Retinal pigment epithelial cell (primary cell): ENCODE measurements at regions not wholly inside any gene's neighbourhood (a gene's known extent, or its start where the extent isn't known, plus 50 kb on each side); places are given as distances from the start of the nearest gene placed in this dataset.

ENCODE experiments used
- DNase-seq: peaks from one replicate; pipeline ENCODE4 v3.0.0-alpha.2; 2010; ENCODE audit warnings: low read depth
- H3K4me3 ChIP-seq: 2 replicates; pipeline ENCODE4 v1.5.1; 2011; ENCODE audit warnings: mild to moderate bottlenecking, low read length, control low read depth, moderate library complexity
- TF ChIP-seq, protein P1 (sequence below): conservative IDR thresholded peaks from 2 replicates; pipeline ENCODE4 v1.5.1; 2011; ENCODE audit warnings: low read depth, low read length, control low read depth, inconsistent platforms

DNA sequence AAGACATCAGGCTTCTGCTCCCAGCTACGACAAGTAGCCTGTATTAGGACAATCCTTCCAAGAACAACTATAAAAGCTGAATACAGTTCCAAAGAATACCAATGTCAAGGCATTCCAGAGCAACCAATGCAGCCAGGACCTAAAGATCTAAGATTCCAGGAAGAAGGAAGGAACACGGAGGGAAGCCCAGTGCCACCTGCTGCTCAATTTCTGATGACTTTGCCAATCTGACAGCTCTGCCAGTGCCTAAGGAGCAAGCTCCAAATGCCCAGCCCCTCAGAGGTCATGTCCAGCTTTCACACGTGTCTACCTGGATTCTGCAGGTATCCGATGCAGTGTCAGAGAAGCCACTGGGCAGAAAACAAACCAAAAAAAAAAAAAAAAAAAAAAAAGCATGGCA is 164.4 kb downstream of the IRS2 start:
- TF ChIP-seq, protein P1, sequence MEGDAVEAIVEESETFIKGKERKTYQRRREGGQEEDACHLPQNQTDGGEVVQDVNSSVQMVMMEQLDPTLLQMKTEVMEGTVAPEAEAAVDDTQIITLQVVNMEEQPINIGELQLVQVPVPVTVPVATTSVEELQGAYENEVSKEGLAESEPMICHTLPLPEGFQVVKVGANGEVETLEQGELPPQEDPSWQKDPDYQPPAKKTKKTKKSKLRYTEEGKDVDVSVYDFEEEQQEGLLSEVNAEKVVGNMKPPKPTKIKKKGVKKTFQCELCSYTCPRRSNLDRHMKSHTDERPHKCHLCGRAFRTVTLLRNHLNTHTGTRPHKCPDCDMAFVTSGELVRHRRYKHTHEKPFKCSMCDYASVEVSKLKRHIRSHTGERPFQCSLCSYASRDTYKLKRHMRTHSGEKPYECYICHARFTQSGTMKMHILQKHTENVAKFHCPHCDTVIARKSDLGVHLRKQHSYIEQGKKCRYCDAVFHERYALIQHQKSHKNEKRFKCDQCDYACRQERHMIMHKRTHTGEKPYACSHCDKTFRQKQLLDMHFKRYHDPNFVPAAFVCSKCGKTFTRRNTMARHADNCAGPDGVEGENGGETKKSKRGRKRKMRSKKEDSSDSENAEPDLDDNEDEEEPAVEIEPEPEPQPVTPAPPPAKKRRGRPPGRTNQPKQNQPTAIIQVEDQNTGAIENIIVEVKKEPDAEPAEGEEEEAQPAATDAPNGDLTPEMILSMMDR = no peak
- DNase-seq = no peak
- H3K4me3 ChIP-seq = no peak overlapping the region

DNA sequence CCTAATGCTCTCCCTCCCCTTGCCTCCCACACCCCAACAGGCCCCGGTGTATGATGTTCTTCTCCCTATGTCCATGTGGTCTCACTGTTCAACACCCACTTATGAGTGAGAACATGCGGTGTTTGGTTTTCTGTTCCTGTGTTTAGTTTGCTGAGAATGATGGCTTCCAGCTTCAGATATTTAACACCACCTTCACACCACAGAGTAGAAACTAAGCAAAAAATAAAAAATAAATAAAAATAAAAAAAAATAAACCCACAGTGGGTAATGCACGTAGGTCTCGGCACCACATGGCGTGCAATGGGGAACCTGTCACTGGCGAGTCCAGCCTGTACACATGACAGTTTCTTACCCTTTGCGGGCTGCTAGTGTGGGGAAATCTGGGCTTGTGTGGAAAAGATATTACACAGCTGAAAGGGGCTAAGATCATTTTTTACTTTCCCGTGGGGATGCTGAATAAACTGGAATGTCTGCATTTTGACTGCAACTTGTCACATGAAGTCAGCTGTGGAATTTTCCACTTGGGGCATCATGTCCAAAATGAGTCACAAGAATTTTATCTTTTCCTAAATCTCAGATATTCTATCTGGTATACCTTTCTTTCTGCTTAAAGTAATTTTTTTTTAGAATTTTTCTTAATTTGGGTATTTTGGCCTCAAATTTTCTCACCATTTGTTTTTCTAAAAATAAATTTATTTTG is 170.5 kb downstream of the IRS2 start:
- no peak for DNase-seq
- no peak overlapping the region for H3K4me3 ChIP-seq
- TF ChIP-seq, protein P1 = no peak

DNA sequence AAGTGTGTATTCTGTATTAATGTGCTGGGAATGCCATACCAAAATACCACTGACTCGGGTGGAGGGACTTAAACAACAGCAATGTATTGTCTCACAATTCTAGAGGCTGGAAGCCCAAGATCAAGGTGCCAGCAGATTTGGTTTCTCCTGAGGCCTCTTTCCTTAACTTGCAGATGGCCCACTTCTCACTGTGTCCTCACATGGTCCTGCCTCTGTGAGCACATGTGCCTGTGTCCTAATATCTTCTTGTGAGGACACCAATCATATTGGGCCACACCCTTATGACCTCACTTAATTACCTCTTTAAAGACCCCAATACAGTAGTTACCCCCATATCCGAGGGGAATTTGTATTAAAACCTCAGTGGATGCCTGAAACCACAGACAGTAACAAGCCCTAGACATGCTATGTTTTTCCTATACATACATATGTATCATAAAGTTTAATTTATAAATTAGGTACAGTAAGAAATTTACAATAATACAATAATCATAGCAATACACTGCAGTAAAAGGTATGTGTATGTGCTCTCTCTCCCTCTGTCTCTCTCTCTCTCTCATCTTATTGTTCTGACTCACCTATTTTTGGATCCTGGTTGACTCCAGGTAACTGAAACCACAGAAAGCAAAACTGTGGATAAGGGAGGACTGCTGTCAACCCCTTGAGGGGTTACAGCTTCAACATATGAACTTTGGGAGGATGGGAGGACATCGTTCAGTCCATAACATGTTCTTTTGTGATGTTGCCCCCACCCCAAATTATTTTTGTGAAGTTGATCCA is 174.3 kb downstream of the IRS2 start:
- no peak for DNase-seq
- no peak overlapping the region for H3K4me3 ChIP-seq
- TF ChIP-seq, protein P1 = no peak

DNA sequence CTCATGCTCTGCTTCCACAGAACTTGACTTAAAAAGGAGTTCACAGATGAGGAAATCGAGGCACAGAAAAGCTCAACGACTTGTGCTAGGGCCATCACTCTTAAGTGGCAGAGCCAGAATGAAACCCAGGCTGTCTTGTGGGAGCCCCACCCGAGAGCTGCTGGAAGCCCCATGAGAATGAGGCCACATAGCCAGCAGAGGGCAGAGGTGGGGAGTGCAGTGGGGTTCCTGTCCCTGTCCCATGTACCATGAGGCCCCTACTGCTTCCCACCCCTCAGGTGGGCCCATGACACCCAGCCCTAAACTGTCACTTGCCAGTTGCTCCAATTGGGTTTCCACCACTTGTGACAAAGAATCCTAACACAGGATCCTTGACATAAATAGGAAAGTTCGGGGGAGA is 175.9 kb downstream of the IRS2 start:
- DNase-seq = no peak
- H3K4me3 ChIP-seq = no peak overlapping the region
- TF ChIP-seq, protein P1 = peak; percentile 45

DNA sequence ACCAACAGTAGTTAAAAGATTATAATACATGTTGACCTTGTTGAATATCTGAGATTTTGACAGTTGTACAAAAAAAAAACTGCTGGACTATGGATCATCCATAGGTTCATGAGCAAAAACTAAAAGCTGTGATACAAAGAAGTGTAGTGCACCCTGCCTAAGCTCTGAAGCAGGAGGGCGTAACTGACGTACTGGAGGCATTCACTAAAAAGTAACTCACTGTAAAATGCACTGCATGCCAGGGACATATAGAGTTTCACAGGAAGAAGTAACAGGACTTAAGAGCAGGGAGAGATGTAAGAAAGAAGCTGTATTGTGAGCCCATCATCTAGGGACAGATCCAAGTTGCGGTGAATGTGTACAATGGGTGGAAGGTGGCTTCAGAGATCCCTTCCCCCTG is 177.9 kb downstream of the IRS2 start:
- TF ChIP-seq, protein P1 = no peak
- DNase-seq = no peak
- H3K4me3 ChIP-seq = no peak overlapping the region

DNA sequence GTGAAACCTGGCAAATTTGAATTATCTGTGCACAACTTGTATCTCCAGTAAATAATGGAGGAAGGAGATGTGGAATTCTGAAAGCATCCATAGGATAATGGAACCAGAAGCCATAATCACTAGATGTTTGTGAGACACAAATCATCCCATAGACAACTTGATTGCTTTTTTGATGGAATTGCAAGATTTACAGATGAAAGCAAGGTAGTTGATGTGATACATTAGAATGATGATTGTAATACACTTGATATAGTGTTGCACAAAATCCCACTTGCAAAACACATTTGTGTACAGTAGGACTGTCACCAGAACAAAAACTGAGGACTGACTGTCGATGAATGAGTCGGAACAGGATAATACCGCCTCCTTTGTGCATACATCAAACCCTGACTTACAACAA is 178.3 kb downstream of the IRS2 start:
- no peak for DNase-seq
- TF ChIP-seq, protein P1 = no peak
- no peak overlapping the region for H3K4me3 ChIP-seq

DNA sequence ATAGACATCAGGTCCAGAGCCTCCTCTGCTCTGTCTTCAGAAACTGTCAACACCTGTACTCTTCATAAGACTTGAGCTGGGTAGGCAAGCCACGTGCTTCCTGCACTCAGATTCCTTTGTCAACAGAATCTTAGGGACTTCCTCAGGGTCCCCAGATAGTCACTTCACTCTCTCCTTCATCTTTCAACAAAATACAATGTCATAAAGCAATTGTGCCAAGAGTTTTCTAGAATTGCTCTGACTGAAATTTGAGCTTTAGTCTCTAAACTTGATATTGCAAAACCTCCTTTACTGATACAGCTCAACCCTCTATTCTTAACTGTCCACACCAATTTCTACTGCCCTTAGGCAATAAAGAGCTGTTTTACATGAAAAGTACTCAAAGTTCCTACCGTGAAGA is 179.9 kb downstream of the IRS2 start:
- H3K4me3 ChIP-seq = no peak overlapping the region
- TF ChIP-seq, protein P1 = no peak
- DNase-seq = no peak
